ENCODE measurements at regions not wholly inside any gene's neighbourhood (a gene's known extent, or its start where the extent isn't known, plus 50 kb on each side); places are given as distances from the start of the nearest gene placed in this dataset.
"Not testable (repeated sequence)": the region's sequence is repeated elsewhere in the genome, so short reads cannot be mapped to it uniquely, and the experiment has no call there.

DNA sequence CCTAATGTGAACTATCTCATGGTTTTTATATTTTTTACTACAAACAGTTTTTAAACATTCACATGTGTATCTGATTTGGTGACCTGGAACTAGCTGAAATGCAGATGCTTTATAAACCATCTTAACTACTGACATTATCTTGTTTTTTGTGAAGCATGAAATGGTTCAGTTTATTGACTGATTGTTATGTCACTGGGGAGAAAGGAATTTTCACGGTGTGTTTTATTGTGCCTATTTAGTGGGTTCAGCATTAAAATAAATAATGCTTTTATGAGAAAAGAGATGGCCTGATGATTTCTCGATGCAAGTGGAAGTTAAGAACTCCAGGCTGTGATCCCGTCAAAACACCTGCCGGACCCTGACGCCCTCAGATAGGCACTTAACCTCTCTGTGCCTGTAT is 79.9 kb upstream of the KIF26B start:
- no peak overlapping the region for H3K9ac ChIP-seq (ENCODE audit: insufficient read length)
- TF ChIP-seq EZH2 (IDR thresholded peaks at IDR 0.05): no peak
- no peak for TF ChIP-seq FOXP2 (optimal IDR thresholded peaks at IDR 0.05; ENCODE audit: control extremely low read depth, extremely low read length, insufficient read depth)
- TF ChIP-seq POLR2AphosphoS5 (IDR thresholded peaks at IDR 0.05; ENCODE audit: borderline replicate concordance, low read depth, low read length): no peak
- no peak overlapping the region for H3K4me3 ChIP-seq
- no peak overlapping the region for H3K27ac ChIP-seq
- H3K9me3 ChIP-seq (ENCODE audit: low read depth, low read length): no peaks in the 10 kb centered on the region
- no peaks in the 10 kb centered on the region for H3K36me3 ChIP-seq (ENCODE audit: insufficient read depth, low read length)
- DNase-seq (ENCODE audit: low read depth, low spot score): no peak

DNA sequence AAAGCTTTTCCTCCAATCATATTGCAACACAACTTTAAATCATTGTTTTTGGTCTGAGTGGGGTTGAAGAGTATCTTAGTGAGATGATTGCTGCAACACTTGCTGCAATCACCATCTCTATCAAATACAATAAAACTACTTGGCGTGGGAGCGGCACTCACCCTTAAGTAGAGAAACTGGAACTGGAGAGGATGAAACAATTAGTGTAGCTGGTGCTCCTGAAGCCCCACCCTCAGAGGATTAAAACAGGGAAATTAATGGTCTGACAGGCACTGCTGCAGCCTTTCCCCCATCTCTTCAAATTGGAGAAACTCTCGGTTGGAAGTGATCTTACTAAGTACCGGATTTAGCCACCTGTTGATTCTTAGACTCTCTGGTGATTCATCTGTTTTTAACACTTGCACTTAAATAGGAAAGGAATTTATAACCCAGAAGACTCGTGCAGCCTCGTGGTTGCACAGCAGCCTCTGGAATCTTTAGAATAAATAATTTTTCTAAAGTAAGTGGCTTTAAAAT is 80.5 kb upstream of the KIF26B start:
- DNase-seq (ENCODE audit: low read depth, low spot score): no peak
- H3K9me3 ChIP-seq (ENCODE audit: low read depth, low read length): no peaks in the 10 kb centered on the region
- no peak overlapping the region for H3K9ac ChIP-seq (ENCODE audit: insufficient read length)
- H3K4me3 ChIP-seq: peak overlapping the region; percentile 31; the same call in 1 of the 2 replicates
- TF ChIP-seq FOXP2 (optimal IDR thresholded peaks at IDR 0.05; ENCODE audit: control extremely low read depth, extremely low read length, insufficient read depth) (no peak), EZH2 (IDR thresholded peaks at IDR 0.05) (no peak), POLR2AphosphoS5 (IDR thresholded peaks at IDR 0.05; ENCODE audit: borderline replicate concordance, low read depth, low read length) (no peak)
- no peaks in the 10 kb centered on the region for H3K36me3 ChIP-seq (ENCODE audit: insufficient read depth, low read length)
- no peak overlapping the region for H3K27ac ChIP-seq

DNA sequence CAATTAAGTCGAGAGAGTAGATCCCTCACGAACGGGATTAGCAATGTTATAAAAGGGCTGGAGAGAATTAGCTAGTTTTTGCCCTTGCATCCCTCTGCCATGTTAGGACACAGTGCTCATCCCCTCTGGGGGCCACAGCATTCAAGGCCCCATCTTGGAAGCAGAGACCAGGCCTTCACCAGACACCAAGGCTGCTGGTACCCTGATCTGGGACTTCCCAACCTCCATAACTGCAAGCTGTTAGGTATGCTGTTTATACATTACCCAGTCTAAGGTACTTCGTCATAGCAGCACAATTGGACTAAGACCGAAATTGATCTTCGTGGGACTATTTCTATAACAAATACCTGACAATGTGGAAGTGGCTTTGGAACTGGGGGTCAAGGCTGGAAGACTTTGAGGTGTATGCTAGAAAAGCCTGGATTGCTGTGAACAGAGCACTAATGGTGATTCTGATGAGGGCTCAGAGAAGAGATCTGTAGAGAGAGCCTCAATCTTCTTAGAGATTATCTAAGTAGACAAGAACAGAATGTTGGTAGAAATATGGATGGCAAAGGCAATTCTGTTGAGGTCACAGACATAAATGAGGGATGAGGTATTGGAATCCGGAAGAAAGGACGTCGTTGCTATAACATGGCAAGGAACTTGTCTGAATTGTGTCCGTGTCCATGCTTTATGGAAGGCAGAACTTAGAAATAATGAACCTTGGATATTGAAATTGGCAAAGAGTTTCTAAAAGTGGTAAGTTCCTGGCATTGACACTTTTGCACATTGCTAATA is 83.8 kb upstream of the KIF26B start:
- Histone ChIP-seq H3K9me3 (ENCODE audit: low read depth, low read length) (no peaks in the 10 kb centered on the region), H3K36me3 (ENCODE audit: insufficient read depth, low read length) (no peaks in the 10 kb centered on the region), H3K9ac (ENCODE audit: insufficient read length) (no peak overlapping the region), H3K4me3 (no peak overlapping the region), H3K27ac (no peak overlapping the region)
- DNase-seq (ENCODE audit: low read depth, low spot score): no peak
- TF ChIP-seq FOXP2 (optimal IDR thresholded peaks at IDR 0.05; ENCODE audit: control extremely low read depth, extremely low read length, insufficient read depth): no peak
- no peak for TF ChIP-seq EZH2 (IDR thresholded peaks at IDR 0.05)
- TF ChIP-seq POLR2AphosphoS5 (IDR thresholded peaks at IDR 0.05; ENCODE audit: borderline replicate concordance, low read depth, low read length): no peak

DNA sequence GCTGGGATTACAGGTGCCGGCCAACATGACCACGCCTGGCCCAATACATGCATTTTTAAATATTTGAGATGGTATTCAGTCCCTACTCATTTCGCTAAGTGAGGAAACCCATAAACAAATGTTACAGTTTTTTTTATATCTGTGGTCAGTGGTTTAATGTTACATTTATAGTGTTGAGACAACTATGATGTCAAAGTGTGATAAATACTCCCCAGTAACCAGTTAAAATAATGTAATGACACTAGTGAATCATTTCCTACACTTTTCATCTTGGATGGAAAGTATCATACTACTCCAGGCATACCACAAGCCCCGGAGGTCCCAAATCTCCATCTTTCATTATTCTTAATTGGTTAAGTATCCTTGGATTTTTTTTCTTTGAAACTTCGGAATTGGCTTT is 87.5 kb upstream of the KIF26B start:
- Histone ChIP-seq H3K36me3 (ENCODE audit: insufficient read depth, low read length) (no peaks in the 10 kb centered on the region), H3K27ac (no peak overlapping the region), H3K9me3 (ENCODE audit: low read depth, low read length) (no peaks in the 10 kb centered on the region), H3K4me3 (no peak overlapping the region), H3K9ac (ENCODE audit: insufficient read length) (no peak overlapping the region)
- TF ChIP-seq EZH2 (IDR thresholded peaks at IDR 0.05) (no peak), POLR2AphosphoS5 (IDR thresholded peaks at IDR 0.05; ENCODE audit: borderline replicate concordance, low read depth, low read length) (no peak), FOXP2 (optimal IDR thresholded peaks at IDR 0.05; ENCODE audit: control extremely low read depth, extremely low read length, insufficient read depth) (no peak)
- no peak for DNase-seq (ENCODE audit: low read depth, low spot score)

- TF ChIP-seq POLR2AphosphoS5 (IDR thresholded peaks at IDR 0.05; ENCODE audit: borderline replicate concordance, low read depth, low read length) (no peak), FOXP2 (optimal IDR thresholded peaks at IDR 0.05; ENCODE audit: control extremely low read depth, extremely low read length, insufficient read depth) (no peak), EZH2 (IDR thresholded peaks at IDR 0.05) (no peak)
- DNase-seq (ENCODE audit: low read depth, low spot score): no peak
Measured at GRCh38 chr1:245062741-245063305, 92.0 kb upstream of the KIF26B start.

GRCh38 chr1:245061808-245062207 is 93.0 kb upstream of the KIF26B start:
- H3K9me3 ChIP-seq (ENCODE audit: low read depth, low read length); H3K36me3 ChIP-seq (ENCODE audit: insufficient read depth, low read length); H3K4me3 ChIP-seq; H3K9ac ChIP-seq (ENCODE audit: insufficient read length); H3K27ac ChIP-seq; DNase-seq (ENCODE audit: low read depth, low spot score): not testable (repeated sequence)

More at GRCh38 chr1:245062741-245063305, 92.0 kb upstream of the KIF26B start:
- H3K4me3 ChIP-seq: no peak overlapping the region
- H3K9me3 ChIP-seq (ENCODE audit: low read depth, low read length): no peaks in the 10 kb centered on the region
- H3K9ac ChIP-seq (ENCODE audit: insufficient read length): no peak overlapping the region
- no peak overlapping the region for H3K27ac ChIP-seq
- no peaks in the 10 kb centered on the region for H3K36me3 ChIP-seq (ENCODE audit: insufficient read depth, low read length)

DNA sequence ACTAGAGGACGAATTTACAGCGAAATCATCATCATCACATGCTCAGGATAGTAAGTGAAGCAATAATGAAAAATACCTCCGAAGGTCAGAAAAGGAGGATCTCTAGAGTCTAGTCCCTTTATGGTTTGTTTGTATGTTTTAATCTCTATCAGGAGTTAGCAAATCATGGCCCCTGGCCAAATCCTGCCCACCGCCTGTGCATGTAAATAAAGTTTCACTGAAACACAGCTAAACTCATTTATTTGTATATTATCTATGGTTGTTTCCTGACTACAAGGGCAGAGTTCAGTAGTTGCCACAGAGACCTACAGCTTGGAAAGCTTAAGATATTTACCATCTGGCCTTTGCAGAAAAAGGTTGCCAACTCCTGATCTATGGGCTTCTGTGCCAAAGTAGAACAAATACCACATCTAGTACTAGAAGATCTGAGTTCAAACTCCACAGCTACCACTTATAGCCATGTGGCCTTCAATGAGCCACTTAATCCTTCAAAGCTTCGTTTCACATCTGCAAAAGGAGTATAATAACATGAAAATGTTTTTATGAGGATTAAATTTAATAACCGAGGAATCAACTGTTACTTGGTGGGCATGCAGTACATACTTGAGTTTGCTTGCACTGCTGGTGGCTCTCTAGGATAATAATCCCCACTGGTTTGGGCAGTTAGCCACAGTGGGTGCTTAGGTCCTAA is 94.0 kb upstream of the KIF26B start:
- Histone ChIP-seq H3K36me3 (ENCODE audit: insufficient read depth, low read length) (no peaks in the 10 kb centered on the region), H3K9ac (ENCODE audit: insufficient read length) (no peak overlapping the region), H3K9me3 (ENCODE audit: low read depth, low read length) (no peaks in the 10 kb centered on the region), H3K27ac (no peak overlapping the region), H3K4me3 (no peak overlapping the region)
- DNase-seq (ENCODE audit: low read depth, low spot score): no peak
- no peak for TF ChIP-seq EZH2 (IDR thresholded peaks at IDR 0.05)
- no peak for TF ChIP-seq POLR2AphosphoS5 (IDR thresholded peaks at IDR 0.05; ENCODE audit: borderline replicate concordance, low read depth, low read length)
- TF ChIP-seq FOXP2 (optimal IDR thresholded peaks at IDR 0.05; ENCODE audit: control extremely low read depth, extremely low read length, insufficient read depth): no peak

- no peaks in the 10 kb centered on the region for H3K36me3 ChIP-seq (ENCODE audit: insufficient read depth, low read length)
- H3K4me3 ChIP-seq: no peak overlapping the region
- no peak overlapping the region for H3K27ac ChIP-seq
- no peak for TF ChIP-seq POLR2AphosphoS5 (IDR thresholded peaks at IDR 0.05; ENCODE audit: borderline replicate concordance, low read depth, low read length)
- TF ChIP-seq EZH2 (IDR thresholded peaks at IDR 0.05): no peak
- TF ChIP-seq FOXP2 (optimal IDR thresholded peaks at IDR 0.05; ENCODE audit: control extremely low read depth, extremely low read length, insufficient read depth): no peak
- no peak for DNase-seq (ENCODE audit: low read depth, low spot score)
- no peak overlapping the region for H3K9ac ChIP-seq (ENCODE audit: insufficient read length)
- H3K9me3 ChIP-seq (ENCODE audit: low read depth, low read length): no peaks in the 10 kb centered on the region
Measured at GRCh38 chr1:245059806-245060424, 94.9 kb upstream of the KIF26B start.

Measured in SK-N-MC (cell line).